CD4-positive, alpha-beta T cell treated with Interleukin-4 for 1 hour (primary cell): ENCODE measurements at regions not wholly inside any gene's neighbourhood (a gene's known extent, or its start where the extent isn't known, plus 50 kb on each side); places are given as distances from the start of the nearest gene placed in this dataset.
"Not testable (repeated sequence)": the region's sequence is repeated elsewhere in the genome, so short reads cannot be mapped to it uniquely, and the experiment has no call there.

Experiments
- DNase-seq, 2 donors: peaks; one replicate each; pipeline ENCODE4 v3.0.0-alpha.2; 2020 to 2022

DNA sequence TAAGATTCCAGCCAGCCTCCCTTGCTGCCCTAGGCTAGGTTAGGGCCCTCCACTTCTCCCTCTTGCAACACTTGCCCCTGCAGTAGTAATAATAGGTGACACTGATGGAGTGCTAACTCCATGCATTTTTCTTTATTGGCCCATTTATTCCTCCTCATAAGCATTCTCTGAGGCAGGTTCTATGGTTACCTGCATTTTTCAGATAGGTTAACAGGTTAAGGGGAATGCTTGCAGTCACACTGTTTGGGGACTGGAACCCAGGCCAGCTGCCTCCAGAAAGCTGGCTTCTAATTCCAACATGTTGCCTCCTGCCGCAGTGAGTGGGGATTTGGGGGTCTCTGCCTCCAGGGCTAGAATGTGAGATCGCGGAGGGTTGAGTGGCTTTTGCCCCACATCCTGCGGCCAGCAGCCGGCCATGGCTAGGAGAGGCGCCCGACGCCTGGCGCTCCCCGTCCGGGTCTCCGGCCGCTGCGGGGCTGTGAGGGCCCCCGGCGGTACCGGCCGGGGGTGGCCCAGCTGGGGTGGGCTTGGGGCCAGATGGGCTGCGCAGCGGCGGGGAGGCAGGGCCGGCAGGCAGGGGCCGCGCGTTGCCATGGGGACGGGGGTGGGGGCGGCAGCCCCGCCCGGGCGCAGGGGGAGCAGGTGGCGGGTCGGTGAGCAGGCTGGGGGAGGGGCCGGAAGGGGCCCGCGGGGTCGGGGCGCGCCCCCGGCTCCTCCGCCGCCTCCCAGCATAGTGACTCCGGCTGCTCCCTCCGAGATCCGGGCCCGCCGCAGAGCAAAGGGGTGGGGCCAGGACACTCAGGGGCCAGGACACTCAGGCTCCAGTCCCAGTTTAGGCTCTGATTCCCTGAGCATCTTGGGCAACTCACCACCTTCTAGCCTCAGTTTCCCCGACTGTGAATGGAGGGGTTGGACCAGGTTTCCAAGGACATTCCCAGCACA, 68.4 kb upstream of the SSBP3 start:
- peak; percentile 31 to 42 for DNase-seq

GRCh38 chr1:54471588-54471987, 65.4 kb upstream of the SSBP3 start:
- no peak for DNase-seq

DNA sequence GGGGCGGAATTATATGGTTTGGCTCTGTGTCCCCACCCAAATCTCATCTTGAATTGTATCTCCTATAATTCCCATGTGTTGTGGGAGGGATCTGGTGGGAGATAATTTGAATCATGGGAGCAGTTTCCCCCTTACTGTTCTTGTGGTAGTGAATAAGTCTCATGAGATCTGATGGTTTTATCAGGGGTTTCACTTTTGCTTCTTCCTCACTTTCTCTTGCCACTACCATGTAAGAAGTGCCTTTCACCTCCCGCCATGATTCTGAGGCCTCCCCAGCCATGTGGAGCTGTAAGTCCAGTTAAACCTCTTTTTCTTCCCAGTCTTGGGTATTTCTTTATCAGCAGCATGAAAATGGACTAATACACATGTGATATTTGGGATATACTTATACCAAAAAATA, 63.2 kb upstream of the SSBP3 start:
- DNase-seq = not testable (repeated sequence)

DNA sequence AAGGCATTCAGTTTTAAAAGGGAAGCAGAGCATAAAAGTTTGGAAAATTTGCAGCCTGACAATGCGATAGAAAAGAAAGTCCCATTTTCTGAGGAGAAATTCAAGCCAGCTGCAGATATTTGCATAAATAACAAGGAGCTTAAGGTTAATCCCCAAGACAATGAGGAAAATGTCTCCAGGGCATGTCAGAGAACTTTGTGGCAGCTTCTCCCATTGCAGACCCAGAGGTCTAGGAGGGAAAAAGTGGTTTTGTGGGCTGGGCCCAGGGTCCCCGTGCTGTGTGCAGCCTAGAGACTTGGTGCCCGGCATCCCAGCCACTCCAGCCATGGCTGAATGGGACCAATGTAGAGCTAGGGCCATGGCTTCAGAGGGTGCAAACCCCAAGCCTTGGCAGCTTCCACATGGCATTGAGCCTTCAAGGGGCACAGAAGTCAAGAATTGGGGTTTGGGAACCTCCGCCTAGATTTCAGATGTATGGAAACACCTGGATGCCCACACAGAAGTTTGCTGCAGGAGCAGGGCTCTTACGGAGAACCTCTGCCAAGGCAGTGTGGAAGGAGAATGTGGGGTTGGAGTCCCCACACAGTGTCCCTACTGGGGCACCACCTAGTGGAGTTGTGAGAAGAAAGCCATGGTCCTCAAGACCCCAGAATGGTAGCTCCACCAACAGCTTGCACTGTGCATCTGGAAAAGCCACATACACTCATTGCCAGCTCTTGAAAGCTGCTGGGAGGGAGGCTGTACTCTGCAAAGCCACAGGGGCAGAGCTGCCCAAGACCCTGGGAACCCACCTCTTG, 62.3 kb upstream of the SSBP3 start:
- not testable (repeated sequence) for DNase-seq

DNA sequence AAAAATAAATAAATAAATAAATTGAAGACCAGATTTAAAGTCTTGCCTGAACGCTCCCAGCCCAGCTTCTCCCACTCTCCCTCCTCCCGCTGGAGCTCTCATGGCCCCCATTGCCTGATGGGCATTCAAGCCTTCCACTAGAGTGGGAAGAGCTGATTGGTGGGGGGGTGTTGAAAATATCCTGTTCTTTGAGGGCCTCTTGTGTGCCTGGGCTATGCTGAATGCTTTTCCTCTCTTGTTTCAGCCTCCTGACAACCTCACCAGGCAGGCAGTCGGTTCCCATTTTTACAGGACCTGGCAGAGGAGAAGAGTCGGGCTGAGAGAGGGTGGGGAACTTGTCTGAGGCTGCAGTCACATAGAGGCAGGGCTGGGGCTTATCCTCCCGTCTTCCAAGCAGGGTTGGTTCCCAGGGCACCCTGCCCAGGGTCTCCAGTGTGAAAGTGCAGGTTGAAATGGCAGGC, 59.2 kb upstream of the SSBP3 start:
- no peak for DNase-seq

- no peak for DNase-seq
Measured at GRCh38 chr1:54464477-54465146, 58.4 kb upstream of the SSBP3 start.

DNA sequence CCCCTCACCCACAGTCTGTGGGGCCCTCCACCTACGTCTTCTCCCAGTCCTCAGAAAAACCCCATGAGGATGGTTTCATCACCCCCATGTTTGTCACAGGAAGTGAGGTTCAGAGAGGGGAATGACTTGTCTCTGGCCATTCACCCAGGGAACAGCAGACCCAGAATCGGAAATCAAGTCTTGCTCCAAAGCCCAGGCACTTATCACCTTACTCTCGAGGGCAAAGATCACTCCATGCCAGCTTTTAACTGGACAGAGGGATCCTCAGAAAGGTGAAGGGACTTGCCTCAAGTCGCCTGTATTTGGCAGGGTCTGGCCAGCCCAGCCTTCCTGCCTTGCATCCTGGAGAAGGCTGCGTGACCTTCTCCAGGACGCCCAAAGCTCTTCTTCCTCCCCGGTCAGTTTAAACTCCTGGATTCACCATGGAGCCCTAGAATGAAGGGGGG, 57.9 kb upstream of the SSBP3 start:
- DNase-seq = no peak

- no peak for DNase-seq
Measured at GRCh38 chr1:54463259-54464030, 57.3 kb upstream of the SSBP3 start.

DNA sequence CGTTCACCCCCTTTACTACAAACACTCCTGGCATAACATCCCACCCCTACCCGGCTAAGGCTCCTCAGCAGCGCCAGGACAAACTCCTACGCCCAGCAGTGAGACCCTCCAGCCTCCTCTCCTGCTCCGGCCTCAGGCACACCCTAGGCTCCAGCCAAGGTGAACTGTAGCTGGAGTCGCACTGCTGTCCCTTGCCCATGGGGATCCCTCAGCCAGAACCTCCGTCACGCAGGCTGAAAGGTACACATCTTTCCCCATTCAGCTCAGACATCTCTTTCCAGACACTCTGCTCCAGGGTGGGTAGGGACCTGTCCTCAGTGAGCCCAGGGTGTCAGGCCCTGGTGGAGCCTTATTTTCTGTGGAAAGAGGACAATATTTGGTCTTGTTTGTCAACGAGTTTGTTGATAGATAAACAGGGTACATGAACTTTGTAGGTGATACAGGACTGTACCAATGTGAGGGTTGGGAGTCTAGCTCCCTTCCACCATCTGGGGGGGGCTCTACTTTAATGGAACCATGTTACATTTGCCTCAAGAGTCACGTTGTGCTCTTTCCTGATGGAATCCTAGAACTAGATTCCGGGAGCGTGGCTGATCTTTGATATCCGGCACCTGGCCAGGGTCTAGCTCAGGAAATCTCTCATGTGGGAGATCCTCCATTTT, 56.5 kb upstream of the SSBP3 start:
- DNase-seq = no peak

GRCh38 chr1:54461731-54462596, 55.8 kb upstream of the SSBP3 start:
- DNase-seq = no peak

GRCh38 chr1:54460861-54461387, 54.7 kb upstream of the SSBP3 start:
- no peak for DNase-seq

GRCh38 chr1:54460351-54460750, 54.2 kb upstream of the SSBP3 start:
- DNase-seq = peak; percentile 75 to 81

DNA sequence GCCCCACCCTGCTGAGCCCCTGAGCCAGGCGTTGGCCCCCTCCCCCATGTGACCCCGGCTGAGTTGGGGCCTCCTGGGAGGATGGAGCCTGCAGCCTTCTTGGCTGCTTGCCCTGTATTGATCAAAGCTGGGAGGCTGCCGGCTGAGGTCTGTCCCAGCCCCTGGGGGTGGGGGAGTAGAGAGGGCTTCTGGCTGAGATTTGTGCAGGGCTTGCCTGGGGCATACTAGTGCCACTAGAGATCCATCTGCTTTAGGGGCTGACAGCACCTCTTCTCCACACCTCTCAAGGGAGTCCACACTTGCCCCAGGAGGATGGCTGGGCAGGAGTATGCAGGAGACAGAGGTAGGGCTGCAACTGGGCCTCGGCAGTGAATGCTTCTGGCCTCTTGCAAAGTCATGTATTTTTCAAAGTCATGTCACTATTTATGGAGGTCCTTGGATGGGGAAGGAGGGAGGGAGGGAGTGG, 53.6 kb upstream of the SSBP3 start:
- no peak for DNase-seq

GRCh38 chr1:54459140-54459539, 52.9 kb upstream of the SSBP3 start:
- DNase-seq = no peak

- DNase-seq = no peak
Measured at GRCh38 chr1:54456921-54457529, 50.8 kb upstream of the SSBP3 start.

GRCh38 chr1:54456361-54456760, 50.2 kb upstream of the SSBP3 start:
- no peak for DNase-seq
